ENCODE measurements at regions not wholly inside any gene's neighbourhood (a gene's known extent, or its start where the extent isn't known, plus 50 kb on each side); places are given as distances from the start of the nearest gene placed in this dataset.

DNA sequence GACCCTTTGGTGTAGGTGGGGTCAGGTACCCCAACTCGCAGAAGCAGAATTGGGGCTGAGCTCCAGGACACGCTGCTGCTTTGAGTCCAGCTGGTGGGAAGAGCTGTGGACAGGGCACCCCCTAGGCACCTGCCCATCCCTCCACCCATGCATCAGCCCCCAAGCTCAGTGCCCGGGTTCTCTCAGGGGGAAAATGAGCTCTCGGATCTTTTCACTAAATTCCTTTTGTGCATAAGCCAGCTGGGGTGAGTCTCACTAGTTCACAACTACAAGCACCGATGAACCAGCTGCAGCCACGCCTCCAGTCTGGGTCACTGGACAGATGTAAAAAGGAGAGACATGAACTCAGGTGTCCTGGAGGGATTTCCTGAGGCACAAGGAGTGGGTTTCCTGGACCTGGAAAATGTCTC is 286.8 kb downstream of the CRLF2 start:
- no peak for DNase-seq (ENCODE audit: extremely low read depth, low read depth)
- TF ChIP-seq, protein P1, sequence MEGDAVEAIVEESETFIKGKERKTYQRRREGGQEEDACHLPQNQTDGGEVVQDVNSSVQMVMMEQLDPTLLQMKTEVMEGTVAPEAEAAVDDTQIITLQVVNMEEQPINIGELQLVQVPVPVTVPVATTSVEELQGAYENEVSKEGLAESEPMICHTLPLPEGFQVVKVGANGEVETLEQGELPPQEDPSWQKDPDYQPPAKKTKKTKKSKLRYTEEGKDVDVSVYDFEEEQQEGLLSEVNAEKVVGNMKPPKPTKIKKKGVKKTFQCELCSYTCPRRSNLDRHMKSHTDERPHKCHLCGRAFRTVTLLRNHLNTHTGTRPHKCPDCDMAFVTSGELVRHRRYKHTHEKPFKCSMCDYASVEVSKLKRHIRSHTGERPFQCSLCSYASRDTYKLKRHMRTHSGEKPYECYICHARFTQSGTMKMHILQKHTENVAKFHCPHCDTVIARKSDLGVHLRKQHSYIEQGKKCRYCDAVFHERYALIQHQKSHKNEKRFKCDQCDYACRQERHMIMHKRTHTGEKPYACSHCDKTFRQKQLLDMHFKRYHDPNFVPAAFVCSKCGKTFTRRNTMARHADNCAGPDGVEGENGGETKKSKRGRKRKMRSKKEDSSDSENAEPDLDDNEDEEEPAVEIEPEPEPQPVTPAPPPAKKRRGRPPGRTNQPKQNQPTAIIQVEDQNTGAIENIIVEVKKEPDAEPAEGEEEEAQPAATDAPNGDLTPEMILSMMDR (IDR thresholded peaks at IDR 0.05; ENCODE audit: low read depth, low read length), result no peak

DNA sequence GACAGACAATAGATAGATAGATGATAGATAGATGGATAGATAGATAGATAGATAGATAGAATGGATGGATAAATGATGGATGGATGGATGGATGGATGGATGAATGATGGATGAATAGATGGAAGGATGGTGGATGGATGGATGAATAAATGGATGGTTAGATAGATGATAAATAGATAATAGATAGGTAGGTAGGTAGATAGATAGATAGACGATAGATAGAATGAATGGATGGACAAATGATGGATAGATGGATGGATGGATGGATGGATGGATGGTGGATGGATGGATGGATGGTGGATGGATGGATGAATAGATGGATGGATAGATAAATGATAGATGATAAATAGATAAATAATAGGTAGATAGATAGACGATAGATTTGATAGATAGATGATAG is 287.4 kb downstream of the CRLF2 start:
- TF ChIP-seq, protein P1 (IDR thresholded peaks at IDR 0.05; ENCODE audit: low read depth, low read length), result no peak
- DNase-seq (ENCODE audit: extremely low read depth, low read depth), result no peak

DNA sequence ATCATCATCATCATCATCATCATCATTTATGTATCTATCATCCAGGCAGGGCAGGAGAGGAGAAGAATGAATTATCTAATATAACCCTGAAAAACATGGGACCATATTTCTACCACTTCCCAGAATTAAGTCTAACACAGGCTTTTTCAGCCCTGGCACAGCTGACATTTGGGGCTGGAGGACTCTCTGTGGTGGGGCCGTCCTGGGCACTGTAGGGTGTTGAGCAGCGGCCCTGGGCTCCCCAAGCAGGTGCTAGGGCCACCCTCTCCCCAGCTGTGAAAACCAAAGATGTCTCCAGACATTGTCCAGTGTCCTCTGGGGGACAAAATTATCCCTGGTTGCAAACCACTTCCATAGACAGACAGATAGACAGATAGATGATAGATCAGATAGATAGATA is 288.4 kb downstream of the CRLF2 start:
- TF ChIP-seq, protein P1 (IDR thresholded peaks at IDR 0.05; ENCODE audit: low read depth, low read length), result no peak
- DNase-seq (ENCODE audit: extremely low read depth, low read depth), result no peak

GRCh38 chrX:920234-920799 is 289.7 kb downstream of the SHOX start:
- no peak for DNase-seq (ENCODE audit: extremely low read depth, low read depth)
- TF ChIP-seq, protein P1 (IDR thresholded peaks at IDR 0.05; ENCODE audit: low read depth, low read length), result no peak

GRCh38 chrX:916230-916599 is 285.6 kb downstream of the SHOX start:
- TF ChIP-seq, protein P1 (IDR thresholded peaks at IDR 0.05; ENCODE audit: low read depth, low read length), result no peak
- no peak for DNase-seq (ENCODE audit: extremely low read depth, low read depth)

- DNase-seq (ENCODE audit: extremely low read depth, low read depth), result no peak
- TF ChIP-seq, protein P1 (IDR thresholded peaks at IDR 0.05; ENCODE audit: low read depth, low read length), result no peak
Measured at GRCh38 chrX:915427-916229, 285.0 kb downstream of the SHOX start.

DNA sequence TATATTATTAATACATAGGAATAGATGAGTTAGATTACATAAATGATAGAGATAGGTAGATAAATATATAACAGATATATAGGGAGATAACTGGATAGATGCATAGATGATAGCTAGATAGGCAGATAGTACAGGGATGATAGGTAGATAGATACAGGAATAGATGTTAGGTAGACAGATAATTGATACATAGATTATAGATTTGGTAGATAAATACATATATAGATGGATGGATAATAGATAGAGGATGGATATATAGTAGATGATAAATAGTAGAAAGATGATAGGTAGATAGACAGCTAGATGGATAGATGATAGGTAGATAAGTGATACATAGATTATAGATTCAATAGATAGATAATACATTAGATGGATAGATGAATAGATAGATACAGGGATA is 283.6 kb downstream of the SHOX start:
- TF ChIP-seq, protein P1 (IDR thresholded peaks at IDR 0.05; ENCODE audit: low read depth, low read length), result no peak
- no peak for DNase-seq (ENCODE audit: extremely low read depth, low read depth)

All from AG09319 (cell line).